ENCODE measurements at regions not wholly inside any gene's neighbourhood (a gene's known extent, or its start where the extent isn't known, plus 50 kb on each side); places are given as distances from the start of the nearest gene placed in this dataset.
A peak's percentile ranks its signal among the peaks of the same experiment; 100 is the strongest.

DNA sequence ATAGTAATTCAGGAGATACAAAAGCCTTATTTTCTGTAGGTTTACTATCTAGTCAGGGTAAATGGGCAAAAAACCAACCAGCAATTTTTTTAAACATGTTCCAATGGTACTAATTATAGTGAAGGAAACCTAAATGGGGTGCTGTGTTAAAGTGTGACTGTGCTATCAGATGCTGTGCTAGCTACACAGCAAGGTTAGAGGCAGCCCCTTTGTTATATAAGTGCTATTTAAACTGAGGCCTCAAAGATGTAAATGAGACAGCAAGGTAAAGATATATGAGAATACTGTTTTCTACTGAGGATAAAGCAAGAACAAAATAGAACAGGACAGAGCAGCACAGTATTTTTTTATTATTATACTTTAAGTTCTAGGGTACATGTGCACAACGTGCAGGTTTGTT, 305.4 kb upstream of the RGS18 start:
- H3K36me3 ChIP-seq (ENCODE audit: control insufficient read depth, insufficient read depth, low read length): no peaks in the 10 kb centered on the region
- no peaks in the 10 kb centered on the region for H3K4me1 ChIP-seq (ENCODE audit: control insufficient read depth, extremely low read depth, insufficient read depth, low read length)
- no peaks in the 10 kb centered on the region for H3K27me3 ChIP-seq (ENCODE audit: control insufficient read depth, insufficient read depth, low read length)
- H3K4me3 ChIP-seq (replicated peaks in 1 of 4; ENCODE audit: control extremely low read depth in 1 of 4, insufficient read depth in 1 of 4, low read depth in 3 of 4, low read length in 4 of 4): no peak overlapping the region
- H2AFZ ChIP-seq (ENCODE audit: low read length): no peak overlapping the region
- no peak overlapping the region for H3K27ac ChIP-seq (ENCODE audit: insufficient read depth, low read length)
- DNase-seq (ENCODE audit: low read depth in 2 of 2): no peak
- H3K9ac ChIP-seq (ENCODE audit: insufficient read depth, low read length): no peak overlapping the region
- no peaks in the 10 kb centered on the region for H3K79me2 ChIP-seq (ENCODE audit: control insufficient read depth, insufficient read depth, low read length)
- TF ChIP-seq EZH2 (IDR thresholded peaks at IDR 0.05; ENCODE audit: low read length, missing control alignments): no peak
- no peaks in the 10 kb centered on the region for H4K20me1 ChIP-seq (ENCODE audit: control insufficient read depth, extremely low read depth, insufficient read depth, low read length)
- H3K4me2 ChIP-seq (ENCODE audit: extremely low read depth, insufficient read depth, low read length): no peak overlapping the region
- H3K9me3 ChIP-seq (ENCODE audit: control insufficient read depth, insufficient read depth, low read depth, low read length): no peaks in the 10 kb centered on the region

DNA sequence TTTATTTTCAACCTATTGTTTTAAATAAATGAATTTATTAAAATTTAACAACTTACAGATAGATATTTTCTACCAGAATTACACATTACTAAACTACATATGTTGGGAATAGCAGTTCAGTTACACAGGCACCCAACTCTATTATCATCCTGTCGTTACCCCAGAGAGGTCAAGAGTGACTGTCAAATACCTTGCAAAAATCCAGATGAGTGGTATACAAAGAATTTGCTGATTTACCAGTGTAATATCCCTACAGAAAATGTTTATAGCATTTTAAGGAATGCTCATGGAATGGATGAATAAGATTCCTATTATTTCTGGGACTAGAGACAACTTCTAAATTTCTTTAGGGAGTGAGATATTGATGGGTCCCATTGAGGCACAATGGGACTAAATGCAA, 300.7 kb upstream of the RGS18 start:
- no peaks in the 10 kb centered on the region for H3K9me3 ChIP-seq (ENCODE audit: control insufficient read depth, insufficient read depth, low read depth, low read length)
- H2AFZ ChIP-seq (ENCODE audit: low read length): no peak overlapping the region
- H3K79me2 ChIP-seq (ENCODE audit: control insufficient read depth, insufficient read depth, low read length): no peaks in the 10 kb centered on the region
- H3K9ac ChIP-seq (ENCODE audit: insufficient read depth, low read length): no peak overlapping the region
- TF ChIP-seq, protein P1, sequence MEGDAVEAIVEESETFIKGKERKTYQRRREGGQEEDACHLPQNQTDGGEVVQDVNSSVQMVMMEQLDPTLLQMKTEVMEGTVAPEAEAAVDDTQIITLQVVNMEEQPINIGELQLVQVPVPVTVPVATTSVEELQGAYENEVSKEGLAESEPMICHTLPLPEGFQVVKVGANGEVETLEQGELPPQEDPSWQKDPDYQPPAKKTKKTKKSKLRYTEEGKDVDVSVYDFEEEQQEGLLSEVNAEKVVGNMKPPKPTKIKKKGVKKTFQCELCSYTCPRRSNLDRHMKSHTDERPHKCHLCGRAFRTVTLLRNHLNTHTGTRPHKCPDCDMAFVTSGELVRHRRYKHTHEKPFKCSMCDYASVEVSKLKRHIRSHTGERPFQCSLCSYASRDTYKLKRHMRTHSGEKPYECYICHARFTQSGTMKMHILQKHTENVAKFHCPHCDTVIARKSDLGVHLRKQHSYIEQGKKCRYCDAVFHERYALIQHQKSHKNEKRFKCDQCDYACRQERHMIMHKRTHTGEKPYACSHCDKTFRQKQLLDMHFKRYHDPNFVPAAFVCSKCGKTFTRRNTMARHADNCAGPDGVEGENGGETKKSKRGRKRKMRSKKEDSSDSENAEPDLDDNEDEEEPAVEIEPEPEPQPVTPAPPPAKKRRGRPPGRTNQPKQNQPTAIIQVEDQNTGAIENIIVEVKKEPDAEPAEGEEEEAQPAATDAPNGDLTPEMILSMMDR (conservative IDR thresholded peaks at IDR 0.05 in 1 of 2, IDR thresholded peaks at IDR 0.05 in 1 of 2; ENCODE audit: low read depth in 1 of 2, low read length in 2 of 2): no peak
- no peak for TF ChIP-seq EZH2 (IDR thresholded peaks at IDR 0.05; ENCODE audit: low read length, missing control alignments)
- no peaks in the 10 kb centered on the region for H3K4me1 ChIP-seq (ENCODE audit: control insufficient read depth, extremely low read depth, insufficient read depth, low read length)
- no peak overlapping the region for H3K4me2 ChIP-seq (ENCODE audit: extremely low read depth, insufficient read depth, low read length)
- H3K27ac ChIP-seq (ENCODE audit: insufficient read depth, low read length): no peak overlapping the region
- no peaks in the 10 kb centered on the region for H3K36me3 ChIP-seq (ENCODE audit: control insufficient read depth, insufficient read depth, low read length)
- H4K20me1 ChIP-seq (ENCODE audit: control insufficient read depth, extremely low read depth, insufficient read depth, low read length): no peaks in the 10 kb centered on the region
- peak in 1 of 2 donors; percentile 2 for DNase-seq (ENCODE audit: low read depth in 2 of 2)
- no peak overlapping the region for H3K4me3 ChIP-seq (replicated peaks in 1 of 4; ENCODE audit: control extremely low read depth in 1 of 4, insufficient read depth in 1 of 4, low read depth in 3 of 4, low read length in 4 of 4)
- H3K27me3 ChIP-seq (ENCODE audit: control insufficient read depth, insufficient read depth, low read length): no peaks in the 10 kb centered on the region

DNA sequence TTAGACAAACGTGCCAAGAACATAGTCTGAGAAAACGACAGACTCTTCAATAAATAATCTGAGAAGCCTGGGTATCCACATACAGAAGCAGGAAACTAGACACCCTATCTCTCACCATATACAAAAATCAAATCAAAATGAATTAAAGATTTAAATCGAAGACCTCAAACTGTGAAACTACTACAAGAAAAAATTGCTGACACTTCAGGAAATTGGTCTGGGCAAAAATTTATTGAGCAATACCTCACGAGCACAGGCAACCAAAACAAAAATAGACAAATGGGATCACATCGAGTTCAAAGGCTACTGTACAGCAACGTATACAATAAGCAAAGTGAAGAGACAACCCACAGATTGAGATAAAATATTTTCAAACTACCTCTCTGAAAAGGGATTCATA, 292.8 kb upstream of the RGS18 start:
- Histone ChIP-seq H3K4me3 (replicated peaks in 1 of 4; ENCODE audit: control extremely low read depth in 1 of 4, insufficient read depth in 1 of 4, low read depth in 3 of 4, low read length in 4 of 4) (no peak overlapping the region), H3K4me2 (ENCODE audit: extremely low read depth, insufficient read depth, low read length) (no peak overlapping the region), H2AFZ (ENCODE audit: low read length) (no peak overlapping the region), H3K4me1 (ENCODE audit: control insufficient read depth, extremely low read depth, insufficient read depth, low read length) (no peaks in the 10 kb centered on the region), H3K27me3 (ENCODE audit: control insufficient read depth, insufficient read depth, low read length) (no peaks in the 10 kb centered on the region), H4K20me1 (ENCODE audit: control insufficient read depth, extremely low read depth, insufficient read depth, low read length) (no peaks in the 10 kb centered on the region), H3K9ac (ENCODE audit: insufficient read depth, low read length) (no peak overlapping the region), H3K79me2 (ENCODE audit: control insufficient read depth, insufficient read depth, low read length) (no peaks in the 10 kb centered on the region), H3K27ac (ENCODE audit: insufficient read depth, low read length) (no peak overlapping the region), H3K9me3 (ENCODE audit: control insufficient read depth, insufficient read depth, low read depth, low read length) (no peaks in the 10 kb centered on the region), H3K36me3 (ENCODE audit: control insufficient read depth, insufficient read depth, low read length) (no peaks in the 10 kb centered on the region)
- TF ChIP-seq, protein P1 (conservative IDR thresholded peaks at IDR 0.05 in 1 of 2, IDR thresholded peaks at IDR 0.05 in 1 of 2; ENCODE audit: low read depth in 1 of 2, low read length in 2 of 2): no peak
- no peak for TF ChIP-seq EZH2 (IDR thresholded peaks at IDR 0.05; ENCODE audit: low read length, missing control alignments)
- no peak for DNase-seq (ENCODE audit: low read depth in 2 of 2)

Data from fibroblast of lung (primary cell).